ENCODE measurements at regions not wholly inside any gene's neighbourhood (a gene's known extent, or its start where the extent isn't known, plus 50 kb on each side); places are given as distances from the start of the nearest gene placed in this dataset.

- Histone ChIP-seq H4K20me1 (ENCODE audit: control insufficient read depth, insufficient read depth, low read depth, low read length) (no peaks in the 10 kb centered on the region), H3K27ac (ENCODE audit: low read depth, low read length) (no peak overlapping the region), H3K79me2 (ENCODE audit: control insufficient read depth, low read length) (no peaks in the 10 kb centered on the region), H3F3A (ENCODE audit: control insufficient read depth, insufficient read depth) (no peaks in the 10 kb centered on the region), H3K4me2 (ENCODE audit: low read length) (no peak overlapping the region), H3K36me3 (ENCODE audit: control insufficient read depth, low read length) (no peaks in the 10 kb centered on the region), H3K9me3 (ENCODE audit: control insufficient read depth, insufficient read depth, low read length) (no peaks in the 10 kb centered on the region), H3K9me2 (replicated peaks; ENCODE audit: control insufficient read depth, low read length) (no peaks in the 10 kb centered on the region), H3K27me3 (ENCODE audit: control insufficient read depth, low read length) (no peaks in the 10 kb centered on the region), H3K4me1 (ENCODE audit: control insufficient read depth, low read length) (no peaks in the 10 kb centered on the region), H3K4me3 (ENCODE audit: low read length) (no peak overlapping the region)
- no peak for TF ChIP-seq CTCF (IDR thresholded peaks at IDR 0.05; ENCODE audit: low read depth, low read length, poor library complexity, severe bottlenecking)
- TF ChIP-seq EZH2phosphoT487 (IDR thresholded peaks at IDR 0.05; ENCODE audit: borderline replicate concordance, low read length), result no peak
These were observed 139.8 kb upstream of the STX18 start for GRCh38 chr4:4681653-4682052.

- TF ChIP-seq CTCF (IDR thresholded peaks at IDR 0.05; ENCODE audit: low read depth, low read length, poor library complexity, severe bottlenecking) (no peak), EZH2phosphoT487 (IDR thresholded peaks at IDR 0.05; ENCODE audit: borderline replicate concordance, low read length) (no peak)
- H4K20me1 ChIP-seq (ENCODE audit: control insufficient read depth, insufficient read depth, low read depth, low read length), result no peaks in the 10 kb centered on the region
- no peak overlapping the region for H3K27ac ChIP-seq (ENCODE audit: low read depth, low read length)
These were observed 138.9 kb upstream of the STX18 start for GRCh38 chr4:4680758-4681157.

GRCh38 chr4:4680243-4680642 is 138.4 kb upstream of the STX18 start:
- H3K4me1 ChIP-seq (ENCODE audit: control insufficient read depth, low read length), result no peaks in the 10 kb centered on the region

More at GRCh38 chr4:4680758-4681157, 138.9 kb upstream of the STX18 start:
- Histone ChIP-seq H3K4me1 (ENCODE audit: control insufficient read depth, low read length) (no peaks in the 10 kb centered on the region), H3K27me3 (ENCODE audit: control insufficient read depth, low read length) (no peaks in the 10 kb centered on the region), H3K79me2 (ENCODE audit: control insufficient read depth, low read length) (no peaks in the 10 kb centered on the region), H3K9me3 (ENCODE audit: control insufficient read depth, insufficient read depth, low read length) (no peaks in the 10 kb centered on the region), H3K4me3 (ENCODE audit: low read length) (no peak overlapping the region), H3K36me3 (ENCODE audit: control insufficient read depth, low read length) (no peaks in the 10 kb centered on the region), H3F3A (ENCODE audit: control insufficient read depth, insufficient read depth) (no peaks in the 10 kb centered on the region), H3K9me2 (replicated peaks; ENCODE audit: control insufficient read depth, low read length) (no peaks in the 10 kb centered on the region), H3K4me2 (ENCODE audit: low read length) (no peak overlapping the region)

More at GRCh38 chr4:4680243-4680642, 138.4 kb upstream of the STX18 start:
- no peaks in the 10 kb centered on the region for H3K79me2 ChIP-seq (ENCODE audit: control insufficient read depth, low read length)
- H3K36me3 ChIP-seq (ENCODE audit: control insufficient read depth, low read length), result no peaks in the 10 kb centered on the region
- H3F3A ChIP-seq (ENCODE audit: control insufficient read depth, insufficient read depth), result no peaks in the 10 kb centered on the region
- no peaks in the 10 kb centered on the region for H4K20me1 ChIP-seq (ENCODE audit: control insufficient read depth, insufficient read depth, low read depth, low read length)
- H3K9me2 ChIP-seq (replicated peaks; ENCODE audit: control insufficient read depth, low read length), result no peaks in the 10 kb centered on the region
- no peak overlapping the region for H3K27ac ChIP-seq (ENCODE audit: low read depth, low read length)
- no peaks in the 10 kb centered on the region for H3K9me3 ChIP-seq (ENCODE audit: control insufficient read depth, insufficient read depth, low read length)
- no peak overlapping the region for H3K4me3 ChIP-seq (ENCODE audit: low read length)
- no peak overlapping the region for H3K4me2 ChIP-seq (ENCODE audit: low read length)
- TF ChIP-seq EZH2phosphoT487 (IDR thresholded peaks at IDR 0.05; ENCODE audit: borderline replicate concordance, low read length), result no peak
- TF ChIP-seq CTCF (IDR thresholded peaks at IDR 0.05; ENCODE audit: low read depth, low read length, poor library complexity, severe bottlenecking), result no peak
- H3K27me3 ChIP-seq (ENCODE audit: control insufficient read depth, low read length), result no peaks in the 10 kb centered on the region
